Body of pancreas (tissue), 4 donors: ENCODE measurements at regions not wholly inside any gene's neighbourhood (a gene's known extent, or its start where the extent isn't known, plus 50 kb on each side); places are given as distances from the start of the nearest gene placed in this dataset.

ENCODE experiments used
- POLR2A ChIP-seq, 3 donors: fragments of 450-650 bp; IDR thresholded peaks; one replicate each; pipeline ENCODE4 v1.6.1; 2016; ENCODE audit warnings: antibody characterized with exemption in 3 of 3, mild to moderate bottlenecking in 2 of 3
- TF ChIP-seq, protein P1 (sequence below), 7 experiments: fragments of 450-650 bp in 4 of 7; fragments of 200-600 bp in 3 of 7; sonication (generic) in 3 of 7; IDR thresholded peaks; one replicate each; pipeline ENCODE4 v1.5.1; 2016 to 2019; ENCODE audit warnings: antibody characterized with exemption in 7 of 7

DNA sequence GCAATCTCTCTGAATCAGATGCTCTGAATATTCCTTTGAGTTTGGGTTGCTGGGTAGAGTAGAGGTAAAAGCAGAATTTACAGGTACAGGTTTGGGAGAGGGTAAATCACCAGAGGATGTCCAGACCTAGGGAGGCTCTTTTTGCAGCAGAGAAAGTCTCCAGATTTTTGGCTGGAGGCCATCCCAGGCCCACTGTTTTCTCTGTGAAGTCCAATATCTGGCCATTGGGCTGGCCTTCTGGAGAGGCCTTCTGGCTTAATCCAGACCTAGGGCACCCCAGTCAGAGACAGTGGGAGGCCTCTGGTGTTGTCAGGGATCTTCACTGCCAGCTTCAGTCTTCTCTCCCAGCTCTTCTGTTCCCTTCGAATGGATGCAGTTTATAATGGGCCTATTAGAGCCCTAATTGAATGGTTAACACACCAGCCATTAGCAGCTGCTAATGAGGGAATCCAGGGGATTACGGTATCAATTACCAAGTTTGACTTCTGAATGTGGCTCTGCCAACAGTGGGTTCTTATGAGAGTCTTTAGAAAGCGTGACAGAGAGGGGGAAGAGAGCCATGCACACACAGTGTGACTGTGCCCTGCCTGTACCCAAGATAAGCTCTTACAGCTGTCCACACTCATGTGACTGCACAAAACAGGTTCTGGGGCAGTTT lies 183.1 kb downstream of the EMP1 start:
- no peak for TF ChIP-seq POLR2A (IDR thresholded peaks at IDR 0.05)
- TF ChIP-seq, protein P1, sequence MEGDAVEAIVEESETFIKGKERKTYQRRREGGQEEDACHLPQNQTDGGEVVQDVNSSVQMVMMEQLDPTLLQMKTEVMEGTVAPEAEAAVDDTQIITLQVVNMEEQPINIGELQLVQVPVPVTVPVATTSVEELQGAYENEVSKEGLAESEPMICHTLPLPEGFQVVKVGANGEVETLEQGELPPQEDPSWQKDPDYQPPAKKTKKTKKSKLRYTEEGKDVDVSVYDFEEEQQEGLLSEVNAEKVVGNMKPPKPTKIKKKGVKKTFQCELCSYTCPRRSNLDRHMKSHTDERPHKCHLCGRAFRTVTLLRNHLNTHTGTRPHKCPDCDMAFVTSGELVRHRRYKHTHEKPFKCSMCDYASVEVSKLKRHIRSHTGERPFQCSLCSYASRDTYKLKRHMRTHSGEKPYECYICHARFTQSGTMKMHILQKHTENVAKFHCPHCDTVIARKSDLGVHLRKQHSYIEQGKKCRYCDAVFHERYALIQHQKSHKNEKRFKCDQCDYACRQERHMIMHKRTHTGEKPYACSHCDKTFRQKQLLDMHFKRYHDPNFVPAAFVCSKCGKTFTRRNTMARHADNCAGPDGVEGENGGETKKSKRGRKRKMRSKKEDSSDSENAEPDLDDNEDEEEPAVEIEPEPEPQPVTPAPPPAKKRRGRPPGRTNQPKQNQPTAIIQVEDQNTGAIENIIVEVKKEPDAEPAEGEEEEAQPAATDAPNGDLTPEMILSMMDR (IDR thresholded peaks at IDR 0.05), result no peak
